ENCODE measurements at regions not wholly inside any gene's neighbourhood (a gene's known extent, or its start where the extent isn't known, plus 50 kb on each side); places are given as distances from the start of the nearest gene placed in this dataset.

DNA sequence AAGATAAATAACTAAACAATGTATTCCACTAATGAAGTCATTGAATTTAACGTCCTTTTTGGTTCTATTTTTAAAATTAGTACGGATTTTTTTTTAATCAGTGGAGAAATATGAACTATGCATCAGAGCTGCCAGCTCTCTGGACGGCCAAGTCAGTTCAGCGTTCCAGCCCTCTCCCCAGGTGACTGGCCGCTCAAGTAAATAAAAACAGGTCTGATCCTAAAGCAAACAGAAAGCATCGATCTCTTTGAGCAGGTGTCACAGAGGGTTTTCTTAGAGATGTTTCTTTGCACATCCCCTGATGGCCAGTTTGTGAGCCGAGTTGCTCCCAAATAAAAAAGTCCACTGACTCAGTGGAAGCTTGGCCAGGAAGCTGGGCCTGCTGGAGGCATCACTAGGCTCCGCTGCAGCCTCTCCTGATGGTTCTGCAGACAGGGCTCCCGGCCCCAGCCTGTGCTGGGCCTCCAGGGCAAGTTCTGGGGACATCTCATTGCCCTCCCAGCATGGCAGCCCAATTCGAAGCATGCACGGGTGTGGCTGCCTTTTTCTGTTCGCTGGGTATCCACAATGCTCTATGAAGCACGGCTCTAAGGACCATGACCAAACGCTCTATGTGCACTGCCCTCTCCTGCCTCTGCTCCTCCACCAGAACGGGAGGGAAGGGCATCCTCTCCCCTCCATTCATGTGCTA is 74.7 kb upstream of the PPP2R2D start:
- TF ChIP-seq POLR2AphosphoS5 (IDR thresholded peaks at IDR 0.05; ENCODE audit: insufficient read depth, low read depth, low read length) (no peak), JUN (IDR thresholded peaks at IDR 0.05; ENCODE audit: borderline replicate concordance, insufficient read depth, insufficient read length, low read depth) (no peak)
- FAIRE-seq (no peak), DNase-seq (ENCODE audit: low read depth, low spot score) (no peak)
- ChIA-PET POLR2A (no interaction called here), CTCF (no interaction called here)
- dilution Hi-C loops (cut with MboI; ENCODE audit: extremely low pct_ligation_motif_present, low sequenced_read_pairs) (no loop called here), intact Hi-C loops (cut with micrococcal nuclease) (no loop called here)
- H3K36me3 ChIP-seq (ENCODE audit: control insufficient read depth in 2 of 2, extremely low read depth in 1 of 2, insufficient read depth in 2 of 2, low read length in 2 of 2), result no peaks in the 10 kb centered on the region
- H2AFZ ChIP-seq (ENCODE audit: low read depth, low read length), result no peak overlapping the region
- H3K9me3 ChIP-seq (replicated peaks; ENCODE audit: control insufficient read depth, insufficient read depth, low read length), result no peaks in the 10 kb centered on the region
- no peaks in the 10 kb centered on the region for H3K4me1 ChIP-seq (ENCODE audit: control insufficient read depth, extremely low read depth, insufficient read depth, low read length)
- no TSS peak for BruUV-seq (replicated peaks)
- no peaks in the 10 kb centered on the region for H3K79me2 ChIP-seq (ENCODE audit: control insufficient read depth, insufficient read depth, low read length)
- no peaks in the 10 kb centered on the region for H4K20me1 ChIP-seq (replicated peaks; ENCODE audit: control insufficient read depth, extremely low read depth, insufficient read depth, low read length)
- H3K27me3 ChIP-seq (ENCODE audit: control insufficient read depth in 2 of 2, insufficient read depth in 2 of 2, low read length in 2 of 2), result no peaks in the 10 kb centered on the region
- no peak overlapping the region for H3K9ac ChIP-seq (replicated peaks; ENCODE audit: extremely low read depth, insufficient read depth, low read length)
- H3K9me1 ChIP-seq (replicated peaks; ENCODE audit: control insufficient read depth, extremely low read depth, insufficient read depth, low read length), result no peaks in the 10 kb centered on the region
- H3K4me2 ChIP-seq (ENCODE audit: insufficient read depth, low read length), result no peak overlapping the region
- H3K27ac ChIP-seq (ENCODE audit: insufficient read depth, low read depth, low read length), result no peak overlapping the region
- no peak overlapping the region for H3K4me3 ChIP-seq (replicated peaks in 1 of 3; ENCODE audit: insufficient read depth in 1 of 3, low read depth in 1 of 3, low read length in 3 of 3)

DNA sequence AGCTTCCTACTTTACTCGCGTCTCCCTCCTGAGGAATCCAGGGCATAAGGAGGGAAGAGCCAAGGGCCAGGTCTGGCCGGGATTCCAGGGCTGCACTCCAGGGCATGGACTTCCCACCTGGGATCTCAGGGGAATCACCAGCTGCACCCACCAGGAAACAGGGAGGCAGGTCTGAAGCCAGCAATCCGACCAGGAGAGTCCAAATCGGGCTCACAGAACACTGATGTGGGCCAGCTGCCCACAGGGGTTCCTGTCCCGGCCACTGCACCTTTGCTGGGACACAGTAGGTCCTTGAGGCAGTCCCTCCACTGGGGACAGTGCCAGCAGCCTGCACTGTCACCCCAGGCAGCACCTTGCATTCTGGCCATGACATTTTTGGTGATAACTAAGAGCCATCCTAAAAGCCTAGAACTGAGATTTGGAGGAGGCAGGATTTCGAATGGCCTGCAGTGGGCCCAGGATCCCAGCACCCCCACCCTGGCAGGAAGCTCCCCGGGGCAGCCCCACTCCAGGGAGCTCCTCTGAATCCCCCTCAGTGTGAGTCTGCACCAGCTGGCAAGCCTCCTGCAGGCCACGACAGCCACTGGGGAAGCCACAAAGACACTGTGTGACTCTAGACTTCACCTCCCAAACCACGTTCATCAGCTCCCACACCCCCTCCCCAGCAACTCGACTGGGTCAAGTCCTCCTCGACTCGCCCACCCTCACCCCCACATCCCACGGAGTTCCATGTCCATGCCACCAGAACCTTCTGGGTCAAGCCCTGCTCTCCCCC is 71.5 kb upstream of the PPP2R2D start:
- ChIA-PET POLR2A (no interaction called here), CTCF (no interaction called here)
- Histone ChIP-seq H3K9me3 (replicated peaks; ENCODE audit: control insufficient read depth, insufficient read depth, low read length) (peaks cover 3% of the 10 kb centered on the region), H3K4me2 (ENCODE audit: insufficient read depth, low read length) (no peak overlapping the region), H3K79me2 (ENCODE audit: control insufficient read depth, insufficient read depth, low read length) (no peaks in the 10 kb centered on the region), H3K4me1 (ENCODE audit: control insufficient read depth, extremely low read depth, insufficient read depth, low read length) (no peaks in the 10 kb centered on the region), H3K27ac (ENCODE audit: insufficient read depth, low read depth, low read length) (no peak overlapping the region), H3K9me1 (replicated peaks; ENCODE audit: control insufficient read depth, extremely low read depth, insufficient read depth, low read length) (no peaks in the 10 kb centered on the region), H3K9ac (replicated peaks; ENCODE audit: extremely low read depth, insufficient read depth, low read length) (no peak overlapping the region), H4K20me1 (replicated peaks; ENCODE audit: control insufficient read depth, extremely low read depth, insufficient read depth, low read length) (no peaks in the 10 kb centered on the region), H2AFZ (ENCODE audit: low read depth, low read length) (no peak overlapping the region), H3K4me3 (replicated peaks in 1 of 3; ENCODE audit: insufficient read depth in 1 of 3, low read depth in 1 of 3, low read length in 3 of 3) (no peak overlapping the region), H3K27me3 (ENCODE audit: control insufficient read depth in 2 of 2, insufficient read depth in 2 of 2, low read length in 2 of 2) (no peaks in the 10 kb centered on the region), H3K36me3 (ENCODE audit: control insufficient read depth in 2 of 2, extremely low read depth in 1 of 2, insufficient read depth in 2 of 2, low read length in 2 of 2) (no peaks in the 10 kb centered on the region)
- dilution Hi-C loops (cut with MboI; ENCODE audit: extremely low pct_ligation_motif_present, low sequenced_read_pairs) (no loop called here), intact Hi-C loops (cut with micrococcal nuclease) (no loop called here)
- DNase-seq (ENCODE audit: low read depth, low spot score) (no peak), FAIRE-seq (no peak)
- TF ChIP-seq GATA2 (IDR thresholded peaks at IDR 0.05; ENCODE audit: insufficient read depth, insufficient read length, low read depth, low read length) (no peak), FOS (IDR thresholded peaks at IDR 0.05; ENCODE audit: borderline replicate concordance, insufficient read depth, low read length) (no peak), POLR2AphosphoS5 (IDR thresholded peaks at IDR 0.05; ENCODE audit: insufficient read depth, low read depth, low read length) (no peak), JUN (IDR thresholded peaks at IDR 0.05; ENCODE audit: borderline replicate concordance, insufficient read depth, insufficient read length, low read depth) (no peak), POLR2A (IDR thresholded peaks at IDR 0.05; ENCODE audit: low read depth, low read length) (no peak)
- TF ChIP-seq, protein P1, sequence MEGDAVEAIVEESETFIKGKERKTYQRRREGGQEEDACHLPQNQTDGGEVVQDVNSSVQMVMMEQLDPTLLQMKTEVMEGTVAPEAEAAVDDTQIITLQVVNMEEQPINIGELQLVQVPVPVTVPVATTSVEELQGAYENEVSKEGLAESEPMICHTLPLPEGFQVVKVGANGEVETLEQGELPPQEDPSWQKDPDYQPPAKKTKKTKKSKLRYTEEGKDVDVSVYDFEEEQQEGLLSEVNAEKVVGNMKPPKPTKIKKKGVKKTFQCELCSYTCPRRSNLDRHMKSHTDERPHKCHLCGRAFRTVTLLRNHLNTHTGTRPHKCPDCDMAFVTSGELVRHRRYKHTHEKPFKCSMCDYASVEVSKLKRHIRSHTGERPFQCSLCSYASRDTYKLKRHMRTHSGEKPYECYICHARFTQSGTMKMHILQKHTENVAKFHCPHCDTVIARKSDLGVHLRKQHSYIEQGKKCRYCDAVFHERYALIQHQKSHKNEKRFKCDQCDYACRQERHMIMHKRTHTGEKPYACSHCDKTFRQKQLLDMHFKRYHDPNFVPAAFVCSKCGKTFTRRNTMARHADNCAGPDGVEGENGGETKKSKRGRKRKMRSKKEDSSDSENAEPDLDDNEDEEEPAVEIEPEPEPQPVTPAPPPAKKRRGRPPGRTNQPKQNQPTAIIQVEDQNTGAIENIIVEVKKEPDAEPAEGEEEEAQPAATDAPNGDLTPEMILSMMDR (IDR thresholded peaks at IDR 0.05; ENCODE audit: extremely low read depth in 1 of 2, insufficient read depth in 1 of 2, low read depth in 1 of 2, low read length in 2 of 2), result no peak
- no TSS peak for BruUV-seq (replicated peaks)
